Spleen (tissue), 11 donors: ENCODE measurements at regions not wholly inside any gene's neighbourhood (a gene's known extent, or its start where the extent isn't known, plus 50 kb on each side); places are given as distances from the start of the nearest gene placed in this dataset.
"Not testable (repeated sequence)": the region's sequence is repeated elsewhere in the genome, so short reads cannot be mapped to it uniquely, and the experiment has no call there.

Experiments
- DNase-seq: peaks from one replicate; pipeline ENCODE4 v3.0.0-alpha.2; 2020
- H3K27ac ChIP-seq, 8 donors: fragments of 200-600 bp; sonication (generic) in 7 of 8; 1 replicate in 4 of 8; 2 replicates in 4 of 8; pipeline versions ENCODE4 v1.5.0 to v1.8.0; 2016 to 2021; ENCODE audit warnings: inconsistent platforms in 4 of 8, mild to moderate bottlenecking in 4 of 8, moderate library complexity in 1 of 8
- H3K27me3 ChIP-seq, 7 donors: fragments of 200-600 bp; sonication (generic) in 6 of 7; replicated peaks in 1 of 7; 1 replicate in 4 of 7; 2 replicates in 3 of 7; pipeline versions ENCODE4 v1.5.0 to v1.8.0; 2016 to 2021; ENCODE audit warnings: inconsistent platforms in 3 of 7, mild to moderate bottlenecking in 1 of 7
- H3K36me3 ChIP-seq, 6 donors: fragments of 200-600 bp; sonication (generic) in 5 of 6; 1 replicate in 4 of 6; 2 replicates in 2 of 6; pipeline versions ENCODE4 v1.5.0 to v1.8.0; 2016 to 2021; ENCODE audit warnings: inconsistent platforms in 2 of 6
- H3K4me1 ChIP-seq, 6 donors: fragments of 200-600 bp; sonication (generic) in 5 of 6; 1 replicate in 3 of 6; 2 replicates in 3 of 6; pipeline versions ENCODE4 v1.5.0 to v1.8.0; 2016 to 2021; ENCODE audit warnings: inconsistent platforms in 3 of 6
- H3K4me3 ChIP-seq, 8 donors: fragments of 200-600 bp; sonication (generic) in 7 of 8; 1 replicate in 4 of 8; 2 replicates in 4 of 8; pipeline versions ENCODE4 v1.5.0 to v1.8.0; 2016 to 2021; ENCODE audit warnings: inconsistent platforms in 4 of 8, mild to moderate bottlenecking in 4 of 8, moderate library complexity in 2 of 8
- H3K9me3 ChIP-seq, 8 donors: fragments of 200-600 bp; sonication (generic) in 7 of 8; 1 replicate in 4 of 8; 2 replicates in 4 of 8; pipeline versions ENCODE4 v1.5.0 to v1.8.0; 2016 to 2021; ENCODE audit warnings: inconsistent platforms in 4 of 8
- CTCF ChIP-seq, 11 experiments: fragments of 200-600 bp in 7 of 11; fragments of 450-650 bp in 4 of 11; sonication (generic) in 4 of 11; IDR thresholded peaks in 8 of 11; conservative IDR thresholded peaks in 3 of 11; 1 replicate in 7 of 11; 2 replicates in 4 of 11; pipeline versions ENCODE4 v1.4.0 to v1.8.0; 2016 to 2021; ENCODE audit warnings: antibody characterized with exemption in 11 of 11, inconsistent platforms in 4 of 11, mild to moderate bottlenecking in 1 of 11
- POLR2A ChIP-seq, 3 donors: fragments of 450-650 bp; IDR thresholded peaks; one replicate each; pipeline ENCODE4 v1.5.1; 2017; ENCODE audit warnings: antibody characterized with exemption in 3 of 3, mild to moderate bottlenecking in 1 of 3
- POLR2AphosphoS5 ChIP-seq, 3 donors: sonication (generic); formaldehyde crosslinking; IDR thresholded peaks; one replicate each; pipeline ENCODE4 v1.5.1; 2017; ENCODE audit warnings: antibody characterized with exemption in 3 of 3
- WGBS, 5 donors: extraction: QIAGEN DNeasy Blood & Tissue Kit in 3 of 5; methylation state at CpG; one replicate each; pipeline versions ENCODE4 v1.1.5 to v1.1.7; 2013 to 2018; 5-methylcytosine and 5-hydroxymethylcytosine counted together
- intact Hi-C: fragments of 100-400 bp; cut with DNase I; formaldehyde crosslinking; loops from one replicate; pipeline ENCODE4 v1.15.0; 2023; ENCODE audit warnings: low total_unique reads
- donor health status: healthy with polysubstance abuse.
- donor health status: DM: no; HTN: no; CAD: no; lungs with moderate emphysema.
- donor health status: DM: no; HTN: no; CAD: no.
- donor health status: Bipolar disorder and iron deficiency.
- donor health status: healthy.
- donor health status: DM: no; HTN: no; CAD: no.
- donor health status: DM: yes; HTN: yes; CAD: no.

- no peaks in the 10 kb centered on the region for H3K27me3 ChIP-seq
- intact Hi-C loops: no loop called here
- no peaks in the 10 kb centered on the region for H3K9me3 ChIP-seq
- no peak overlapping the region for H3K4me3 ChIP-seq
- 74 to 88% (median 79%) methylated on average over 6 of the region's 6 CpGs for WGBS, 5 donors
- no peak overlapping the region for H3K27ac ChIP-seq
- H3K36me3 ChIP-seq: no peaks in the 10 kb centered on the region
- TF ChIP-seq CTCF (IDR thresholded peaks at IDR 0.05 in 8 of 11, conservative IDR thresholded peaks at IDR 0.05 in 3 of 11) (no peak), POLR2A (IDR thresholded peaks at IDR 0.05) (no peak), POLR2AphosphoS5 (IDR thresholded peaks at IDR 0.05) (no peak)
- no peaks in the 10 kb centered on the region for H3K4me1 ChIP-seq
- DNase-seq: no peak
These were observed 122.4 kb downstream of the FAM170A start for GRCh38 chr5:119751734-119752094.

- no peak for DNase-seq
- Histone ChIP-seq H3K27me3 (no peaks in the 10 kb centered on the region), H3K4me3 (no peak overlapping the region), H3K9me3 (no peaks in the 10 kb centered on the region), H3K36me3 (no peaks in the 10 kb centered on the region), H3K4me1 (no peaks in the 10 kb centered on the region), H3K27ac (no peak overlapping the region)
- no peak for TF ChIP-seq POLR2AphosphoS5 (IDR thresholded peaks at IDR 0.05)
- no peak for TF ChIP-seq CTCF (IDR thresholded peaks at IDR 0.05 in 8 of 11, conservative IDR thresholded peaks at IDR 0.05 in 3 of 11)
- WGBS, 5 donors: 85 to 93% (median 88%) methylated on average over 8 of the region's 8 CpGs
- intact Hi-C loops: no loop called here
These were observed 123.8 kb downstream of the FAM170A start for GRCh38 chr5:119752921-119753886.

- H3K27ac ChIP-seq, H3K4me1 ChIP-seq, intact Hi-C loops, H3K9me3 ChIP-seq, H3K36me3 ChIP-seq, H3K4me3 ChIP-seq, H3K27me3 ChIP-seq, DNase-seq: not testable (repeated sequence)
- WGBS, 5 donors: 77 to 91% (median 89%) methylated on average over 7 of the region's 7 CpGs
These were observed 125.5 kb downstream of the FAM170A start for GRCh38 chr5:119754825-119755224.

GRCh38 chr5:119757276-119757675, 127.9 kb downstream of the FAM170A start:
- H3K4me3 ChIP-seq: no peak overlapping the region
- 72 to 84% (median 78%) methylated on average over 2 of the region's 2 CpGs for WGBS, 5 donors
- H3K36me3 ChIP-seq: no peaks in the 10 kb centered on the region
- no peaks in the 10 kb centered on the region for H3K4me1 ChIP-seq
- H3K27me3 ChIP-seq: no peaks in the 10 kb centered on the region
- TF ChIP-seq POLR2A (IDR thresholded peaks at IDR 0.05): no peak
- no peaks in the 10 kb centered on the region for H3K9me3 ChIP-seq
- H3K27ac ChIP-seq: no peak overlapping the region
- intact Hi-C loops: no loop called here
- no peak for DNase-seq

- 70 to 81% (median 77%) methylated on average over 10 to 11 of the region's 11 CpGs for whole genome bisulfite sequencing, 5 donors
- H3K4me1 ChIP-seq, intact Hi-C loops, DNase-seq, H3K4me3 ChIP-seq, H3K27me3 ChIP-seq, H3K36me3 ChIP-seq, H3K27ac ChIP-seq: not testable (repeated sequence)
- H3K9me3 ChIP-seq: peaks cover 0 to 13% (median 3%) of the 10 kb centered on the region in 8 donors
These were observed 140.6 kb downstream of the FAM170A start for GRCh38 chr5:119769695-119770693.

- intact Hi-C loops, H3K27ac ChIP-seq, H3K4me3 ChIP-seq, H3K36me3 ChIP-seq, H3K27me3 ChIP-seq, DNase-seq, H3K4me1 ChIP-seq, H3K9me3 ChIP-seq: not testable (repeated sequence)
- 88 to 92% (median 91%) methylated on average over 7 to 15 of the region's 15 CpGs for WGBS, 5 donors
These were observed 150.8 kb downstream of the FAM170A start for GRCh38 chr5:119780145-119780544.
